H9 (cell line): ENCODE measurements at regions not wholly inside any gene's neighbourhood (a gene's known extent, or its start where the extent isn't known, plus 50 kb on each side); places are given as distances from the start of the nearest gene placed in this dataset.

ENCODE experiments used
- DNase-seq: peaks from one replicate; pipeline ENCODE4 v3.0.0-alpha.2; 2017
- H2AFZ ChIP-seq: one replicate; pipeline ENCODE4 v1.6.1; 2013; ENCODE audit warnings: mild to moderate bottlenecking, low read length, control low read depth, moderate library complexity
- H2AK5ac ChIP-seq: 2 replicates; pipeline ENCODE4 v1.6.1; 2013; ENCODE audit warnings: low read length, control low read depth, mixed read lengths; ENCODE audit not compliant: insufficient read length
- H2BK120ac ChIP-seq: one replicate; pipeline ENCODE4 v1.6.1; 2013; ENCODE audit warnings: low read depth, mild to moderate bottlenecking, low read length, control low read depth, inconsistent platforms; ENCODE audit not compliant: poor library complexity, severe bottlenecking
- H2BK12ac ChIP-seq: 2 replicates; pipeline ENCODE4 v1.6.1; 2013; ENCODE audit warnings: low read length, control low read depth, mixed read lengths, low read depth; ENCODE audit not compliant: insufficient read length
- H2BK15ac ChIP-seq: 2 replicates; pipeline ENCODE4 v1.6.1; 2013; ENCODE audit warnings: low read depth, low read length, control low read depth
- H2BK20ac ChIP-seq: one replicate; pipeline ENCODE4 v1.6.1; 2013; ENCODE audit warnings: low read depth, mild to moderate bottlenecking, low read length, control low read depth, inconsistent platforms; ENCODE audit not compliant: poor library complexity, severe bottlenecking
- H2BK5ac ChIP-seq: 2 replicates; pipeline ENCODE4 v1.6.1; 2013; ENCODE audit warnings: low read length, control low read depth, mixed read lengths; ENCODE audit not compliant: insufficient read length
- H3K14ac ChIP-seq: 2 replicates; pipeline ENCODE4 v1.6.1; 2013; ENCODE audit warnings: low read length, control low read depth; ENCODE audit not compliant: insufficient read depth
- H3K18ac ChIP-seq: 2 replicates; pipeline ENCODE4 v1.6.1; 2013; ENCODE audit warnings: low read depth, mild to moderate bottlenecking, mixed read lengths, low read length, control low read depth; ENCODE audit not compliant: insufficient read length
- H3K23ac ChIP-seq: 2 replicates; pipeline ENCODE4 v1.6.1; 2013; ENCODE audit warnings: low read length, control low read depth, mixed read lengths, low read depth; ENCODE audit not compliant: insufficient read length
- H3K23me2 ChIP-seq: 2 replicates; pipeline ENCODE4 v1.6.1; 2013; ENCODE audit warnings: low read depth, mild to moderate bottlenecking, mixed read lengths, low read length, control low read depth; ENCODE audit not compliant: insufficient read length, poor library complexity, severe bottlenecking
- H3K27ac ChIP-seq: 2 replicates; pipeline ENCODE4 v1.5.1; 2013; ENCODE audit warnings: low read length, control low read depth, mixed read lengths, low read depth; ENCODE audit not compliant: insufficient read length
- H3K27me3 ChIP-seq: 2 replicates; pipeline ENCODE4 v1.6.1; 2013; ENCODE audit warnings: low read length, control low read depth, inconsistent platforms; ENCODE audit not compliant: insufficient read depth
- H3K4ac ChIP-seq: 2 replicates; pipeline ENCODE4 v1.6.1; 2013; ENCODE audit warnings: low read depth, mild to moderate bottlenecking, control low read depth, inconsistent platforms, low read length, moderate library complexity
- H3K4me1 ChIP-seq: 2 replicates; pipeline ENCODE4 v1.6.1; 2013; ENCODE audit warnings: low read length, control low read depth, inconsistent platforms; ENCODE audit not compliant: insufficient read depth
- H3K4me2 ChIP-seq: 2 replicates; pipeline ENCODE4 v1.6.1; 2013; ENCODE audit warnings: low read length, control low read depth, mixed read lengths; ENCODE audit not compliant: insufficient read length, insufficient read depth
- H3K56ac ChIP-seq: 2 replicates; pipeline ENCODE4 v1.6.1; 2013; ENCODE audit warnings: low read depth, mild to moderate bottlenecking, mixed read lengths, low read length, control low read depth; ENCODE audit not compliant: insufficient read length
- H3K79me1 ChIP-seq: 2 replicates; pipeline ENCODE4 v1.6.1; 2013; ENCODE audit warnings: low read depth, mild to moderate bottlenecking, moderate library complexity, low read length, control low read depth, inconsistent platforms; ENCODE audit not compliant: insufficient read depth, poor library complexity, severe bottlenecking
- H3K79me2 ChIP-seq: 2 replicates; pipeline ENCODE4 v1.6.1; 2013; ENCODE audit warnings: low read length, control low read depth, inconsistent platforms; ENCODE audit not compliant: insufficient read depth
- H3K9ac ChIP-seq: 2 replicates; pipeline ENCODE4 v1.6.1; 2013; ENCODE audit warnings: low read length, control low read depth, mixed read lengths; ENCODE audit not compliant: insufficient read length; ENCODE audit errors: extremely low read depth
- H3K9me3 ChIP-seq: one replicate; pipeline ENCODE4 v1.6.1; 2013; ENCODE audit warnings: low read depth, low read length, inconsistent platforms; ENCODE audit not compliant: control insufficient read depth
- H3T11ph ChIP-seq: one replicate; pipeline ENCODE4 v1.6.1; 2013; ENCODE audit warnings: mild to moderate bottlenecking, low read length, control low read depth, inconsistent platforms
- H4K20me1 ChIP-seq: one replicate; pipeline ENCODE4 v1.6.1; 2013; ENCODE audit not compliant: control insufficient read depth, insufficient read length, insufficient read depth
- H4K5ac ChIP-seq: 2 replicates; pipeline ENCODE4 v1.6.1; 2013; ENCODE audit warnings: low read depth, mild to moderate bottlenecking, mixed read lengths, low read length, control low read depth; ENCODE audit not compliant: insufficient read length
- H4K8ac ChIP-seq: replicated peaks from 2 replicates; pipeline ENCODE4 v1.6.1; 2013; ENCODE audit warnings: low read length, control low read depth, mixed read lengths, low read depth; ENCODE audit not compliant: insufficient read length
- H4K91ac ChIP-seq: 2 replicates; pipeline ENCODE4 v1.6.1; 2013; ENCODE audit warnings: low read depth, mild to moderate bottlenecking, moderate library complexity, mixed read lengths, low read length, control low read depth; ENCODE audit not compliant: insufficient read length
- H3K27ac Mint-ChIP-seq, 3 experiments: 2 replicates in 2 of 3; 3 replicates in 1 of 3; pipeline ENCODE4 v1.8.0; 2020 to 2021; ENCODE audit warnings: mixed read lengths in 3 of 3, mild to moderate bottlenecking in 1 of 3, moderate library complexity in 1 of 3
- H3K27me3 Mint-ChIP-seq: 2 replicates; pipeline ENCODE4 v1.8.0; 2021; ENCODE audit warnings: low read depth, mild to moderate bottlenecking, moderate library complexity, mixed read lengths
- H3K36me3 Mint-ChIP-seq, 3 experiments: 2 replicates in 2 of 3; 3 replicates in 1 of 3; pipeline ENCODE4 v1.8.0; 2020 to 2021; ENCODE audit warnings: low read depth in 3 of 3, mixed read lengths in 3 of 3; ENCODE audit not compliant: insufficient read depth in 1 of 3
- H3K4me1 Mint-ChIP-seq, 2 experiments: 2 replicates each; pipeline ENCODE4 v1.8.0; 2020; ENCODE audit warnings: mixed read lengths in 2 of 2
- H3K4me3 Mint-ChIP-seq, 2 experiments: 2 replicates in 1 of 2; 3 replicates in 1 of 2; pipeline ENCODE4 v1.8.0; 2020 to 2021; ENCODE audit warnings: mild to moderate bottlenecking in 2 of 2, mixed read lengths in 2 of 2, moderate library complexity in 1 of 2
- H3K9me3 Mint-ChIP-seq, 2 experiments: 2 replicates in 1 of 2; 3 replicates in 1 of 2; pipeline ENCODE4 v1.8.0; 2020; ENCODE audit warnings: mild to moderate bottlenecking in 2 of 2, mixed read lengths in 2 of 2, moderate library complexity in 1 of 2
- WGBS: extraction: QIAGEN DNeasy Blood & Tissue Kit; methylation state at CpG from one replicate; pipeline ENCODE4 v1.1.7; 2013; ENCODE audit warnings: missing lambda C conversion rate, low lambda C conversion rate, mixed read lengths; ENCODE audit not compliant: insufficient read length; ENCODE audit errors: extremely low coverage; 5-methylcytosine and 5-hydroxymethylcytosine counted together
- TF ChIP-seq, protein P1 (sequence below): fragments of 200-600 bp; sonication (generic); conservative IDR thresholded peaks from 3 replicates; pipeline ENCODE4 v1.8.0; 2021; ENCODE audit warnings: antibody characterized with exemption, mild to moderate bottlenecking

DNA sequence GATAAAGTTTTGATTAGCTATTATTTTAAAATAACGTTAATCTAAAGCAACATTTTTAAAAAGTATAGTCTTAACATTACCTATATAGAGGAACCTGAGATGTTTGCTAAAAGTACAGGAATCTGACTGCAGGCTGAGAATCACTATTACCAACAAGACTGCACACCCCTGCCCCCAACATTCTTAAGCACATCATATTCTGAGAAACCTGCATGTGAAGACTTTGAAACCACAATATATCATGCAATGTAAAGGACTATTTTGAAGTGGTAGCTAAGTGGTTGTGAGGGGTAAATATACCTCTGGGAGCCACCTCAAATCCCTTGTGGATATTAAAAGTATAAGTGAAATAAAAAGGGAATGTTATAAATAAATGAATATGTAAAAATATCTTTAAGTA is 119.0 kb upstream of the KLF12 start:
- Histone ChIP-seq H4K5ac (no peak overlapping the region), H3K9ac (no peak overlapping the region), H2BK5ac (no peak overlapping the region), H4K91ac (no peak overlapping the region), H3K18ac (no peak overlapping the region), H4K8ac (no peak overlapping the region), H3K14ac (no peak overlapping the region), H3K4ac (no peak overlapping the region), H3K9me3 (no peaks in the 10 kb centered on the region), H2AFZ (no peak overlapping the region), H4K20me1 (no peaks in the 10 kb centered on the region), H3K27ac (no peak overlapping the region), H3K79me2 (no peaks in the 10 kb centered on the region), H3K23me2 (no peaks in the 10 kb centered on the region), H2BK15ac (no peak overlapping the region), H3K23ac (no peak overlapping the region), H2BK12ac (no peak overlapping the region), H3T11ph (no peak overlapping the region), H3K4me1 (no peaks in the 10 kb centered on the region), H2BK120ac (no peak overlapping the region), H3K4me2 (no peak overlapping the region), H3K56ac (no peak overlapping the region), H3K79me1 (no peaks in the 10 kb centered on the region), H3K27me3 (no peaks in the 10 kb centered on the region), H2BK20ac (no peak overlapping the region), H2AK5ac (no peak overlapping the region)
- no peak for DNase-seq
- Mint-ChIP-seq H3K9me3 (peaks cover 0 to 3% of the 10 kb centered on the region in 2 experiments; a peak in 3 of 5 replicates), H3K27ac (no peak overlapping the region), H3K36me3 (no peaks in the 10 kb centered on the region), H3K4me1 (peaks cover 3 to 4% of the 10 kb centered on the region in 2 experiments; a peak in 2 of 4 replicates), H3K4me3 (no peak overlapping the region), H3K27me3 (no peaks in the 10 kb centered on the region)
- no CpG with 5 or more reads among the region's 1 CpG for WGBS
- TF ChIP-seq, protein P1, sequence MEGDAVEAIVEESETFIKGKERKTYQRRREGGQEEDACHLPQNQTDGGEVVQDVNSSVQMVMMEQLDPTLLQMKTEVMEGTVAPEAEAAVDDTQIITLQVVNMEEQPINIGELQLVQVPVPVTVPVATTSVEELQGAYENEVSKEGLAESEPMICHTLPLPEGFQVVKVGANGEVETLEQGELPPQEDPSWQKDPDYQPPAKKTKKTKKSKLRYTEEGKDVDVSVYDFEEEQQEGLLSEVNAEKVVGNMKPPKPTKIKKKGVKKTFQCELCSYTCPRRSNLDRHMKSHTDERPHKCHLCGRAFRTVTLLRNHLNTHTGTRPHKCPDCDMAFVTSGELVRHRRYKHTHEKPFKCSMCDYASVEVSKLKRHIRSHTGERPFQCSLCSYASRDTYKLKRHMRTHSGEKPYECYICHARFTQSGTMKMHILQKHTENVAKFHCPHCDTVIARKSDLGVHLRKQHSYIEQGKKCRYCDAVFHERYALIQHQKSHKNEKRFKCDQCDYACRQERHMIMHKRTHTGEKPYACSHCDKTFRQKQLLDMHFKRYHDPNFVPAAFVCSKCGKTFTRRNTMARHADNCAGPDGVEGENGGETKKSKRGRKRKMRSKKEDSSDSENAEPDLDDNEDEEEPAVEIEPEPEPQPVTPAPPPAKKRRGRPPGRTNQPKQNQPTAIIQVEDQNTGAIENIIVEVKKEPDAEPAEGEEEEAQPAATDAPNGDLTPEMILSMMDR: no peak
